ENCODE measurements at regions not wholly inside any gene's neighbourhood (a gene's known extent, or its start where the extent isn't known, plus 50 kb on each side); places are given as distances from the start of the nearest gene placed in this dataset.
"Not testable (repeated sequence)": the region's sequence is repeated elsewhere in the genome, so short reads cannot be mapped to it uniquely, and the experiment has no call there.

DNA sequence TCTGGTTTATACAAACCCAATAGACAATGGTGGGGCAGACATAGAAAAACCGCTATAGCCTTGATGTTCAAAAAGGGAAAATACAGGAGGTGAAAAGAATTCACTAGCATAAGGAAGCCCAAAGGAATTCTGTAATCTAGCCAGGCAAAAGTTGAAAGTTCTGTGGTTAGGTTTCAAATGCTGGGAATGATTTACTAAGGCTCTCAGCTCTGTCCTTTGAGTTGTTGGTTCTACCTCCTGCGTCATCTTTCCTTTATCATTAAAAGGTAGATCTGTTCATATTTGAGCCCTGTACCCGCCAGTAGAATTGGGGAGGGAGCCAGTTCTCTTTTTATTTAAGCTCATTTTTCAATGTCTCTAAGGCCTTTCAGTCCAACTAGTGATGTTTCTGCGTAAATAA, 866.5 kb downstream of the IGSF11 start:
- no peak for DNase-seq (ENCODE audit: low read depth)

DNA sequence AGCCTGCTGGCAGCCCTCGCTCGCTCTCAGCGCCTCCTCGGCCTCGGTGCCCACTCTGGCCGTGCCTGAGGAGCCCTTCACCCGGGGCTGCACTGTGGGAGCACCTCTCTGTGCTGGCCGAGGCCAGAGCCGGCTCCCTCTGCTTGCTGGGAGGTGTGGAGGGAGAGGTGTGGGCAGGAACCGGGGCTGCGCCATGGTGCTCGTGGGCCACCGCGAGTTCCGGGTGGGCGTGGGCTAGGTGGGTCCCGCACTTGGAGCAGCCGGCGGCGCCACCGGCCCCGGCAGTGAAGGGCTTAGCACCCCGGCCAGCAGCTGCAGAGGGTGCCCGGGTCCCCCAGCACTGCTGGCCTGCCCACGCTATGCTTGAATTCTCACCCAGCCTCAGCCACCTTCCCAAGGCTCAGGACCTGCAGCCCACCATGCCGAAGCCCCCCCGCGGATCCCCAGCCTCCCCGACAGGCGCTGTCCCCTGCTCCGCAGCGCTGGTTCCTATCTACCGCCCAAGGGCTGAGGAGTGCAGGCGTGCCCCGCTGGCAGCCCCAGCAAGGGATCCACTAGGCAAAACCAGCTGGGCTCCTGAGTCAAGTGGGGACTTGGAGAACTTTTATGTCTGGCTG, 863.3 kb downstream of the IGSF11 start:
- DNase-seq (ENCODE audit: low read depth) = no peak

DNA sequence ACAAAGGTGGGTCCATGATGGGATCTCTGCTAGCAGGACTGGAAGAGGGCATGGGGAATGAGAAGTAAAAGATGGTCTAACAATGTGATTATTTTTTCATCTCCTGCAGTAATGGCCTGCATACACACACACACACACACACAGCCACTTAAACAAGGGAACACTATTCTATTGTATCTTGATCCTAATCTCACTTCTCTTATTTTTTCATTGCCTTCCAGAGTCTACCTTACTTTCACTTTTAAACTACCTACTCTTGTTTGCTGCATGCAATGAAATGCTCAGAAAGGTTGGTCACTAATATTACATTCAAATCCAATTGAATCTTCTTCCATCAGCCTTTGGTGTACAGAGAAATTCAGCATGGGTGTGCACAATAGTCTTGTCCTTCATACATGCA, 853.8 kb downstream of the IGSF11 start:
- no peak for DNase-seq (ENCODE audit: low read depth)

- DNase-seq (ENCODE audit: low read depth) = no peak
These were observed 853.4 kb downstream of the IGSF11 start for GRCh38 chr3:118181274-118181673.

- no peak for DNase-seq (ENCODE audit: low read depth)
These were observed 848.6 kb downstream of the IGSF11 start for GRCh38 chr3:118186051-118186450.

- DNase-seq (ENCODE audit: low read depth) = no peak
These were observed 847.4 kb downstream of the IGSF11 start for GRCh38 chr3:118187221-118187620.

GRCh38 chr3:118196183-118196582, 838.5 kb downstream of the IGSF11 start:
- no peak for DNase-seq (ENCODE audit: low read depth)

DNA sequence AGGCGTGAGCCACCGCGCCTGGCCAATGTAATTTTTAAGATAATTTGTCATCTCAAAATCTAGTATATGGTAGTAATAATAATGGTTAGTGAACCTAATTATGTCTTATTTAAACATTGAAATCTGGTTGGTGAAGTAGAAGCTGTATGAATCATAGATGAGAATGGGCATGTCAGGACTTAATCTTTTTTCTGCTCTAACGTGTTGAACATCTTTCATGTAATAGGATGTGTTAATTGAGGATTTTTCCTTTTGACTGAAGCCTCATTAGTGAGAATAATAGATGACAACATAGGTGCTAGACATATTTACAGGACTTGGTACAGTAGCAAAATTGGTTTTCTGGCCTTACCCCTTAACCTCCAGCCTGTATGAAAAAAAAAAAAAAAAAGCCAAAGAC, 835.6 kb downstream of the IGSF11 start:
- DNase-seq (ENCODE audit: low read depth) = no peak

- DNase-seq (ENCODE audit: low read depth) = no peak
These were observed 830.5 kb downstream of the IGSF11 start for GRCh38 chr3:118204052-118204656.

- DNase-seq (ENCODE audit: low read depth) = no peak
These were observed 827.4 kb downstream of the IGSF11 start for GRCh38 chr3:118207271-118207670.

DNA sequence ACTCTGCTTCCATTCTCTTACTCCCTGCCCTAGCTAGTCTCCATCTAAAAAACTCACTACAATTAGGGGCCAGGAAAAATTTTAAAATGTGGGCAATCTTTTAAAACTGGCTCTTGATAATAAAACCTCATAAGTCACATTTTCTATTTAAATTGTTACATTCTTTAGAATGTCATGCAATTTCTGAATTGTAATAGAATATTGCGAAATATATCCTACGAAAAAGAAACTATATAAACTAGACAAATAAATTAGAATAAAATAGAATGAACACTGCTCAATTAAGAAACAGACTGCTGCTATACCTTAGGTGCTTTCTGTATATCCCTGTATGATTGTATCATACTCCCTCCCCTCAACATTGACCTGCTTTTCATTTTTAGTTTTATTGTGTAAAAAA, 826.0 kb downstream of the IGSF11 start:
- DNase-seq (ENCODE audit: low read depth) = no peak

DNA sequence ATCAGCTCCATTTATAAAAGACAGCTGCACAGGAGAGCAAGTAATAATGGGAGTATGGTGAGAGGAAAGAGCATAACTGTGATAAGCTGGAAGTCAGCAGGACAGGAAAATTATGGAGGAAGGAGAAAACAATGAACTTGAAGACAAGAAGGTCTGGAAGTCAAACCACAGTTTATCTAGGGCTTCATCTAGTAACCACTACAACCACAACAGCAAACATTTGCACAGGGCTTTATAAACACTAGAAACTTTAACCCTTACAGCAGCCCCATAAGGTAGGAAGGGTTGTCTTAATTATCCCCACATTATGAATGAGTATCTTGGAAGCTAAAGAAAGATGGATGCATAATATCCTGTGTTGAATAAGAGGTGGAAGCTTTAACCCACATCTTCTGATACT, 820.8 kb downstream of the IGSF11 start:
- no peak for DNase-seq (ENCODE audit: low read depth)

GRCh38 chr3:118226206-118226605, 808.4 kb downstream of the IGSF11 start:
- no peak for DNase-seq (ENCODE audit: low read depth)

DNA sequence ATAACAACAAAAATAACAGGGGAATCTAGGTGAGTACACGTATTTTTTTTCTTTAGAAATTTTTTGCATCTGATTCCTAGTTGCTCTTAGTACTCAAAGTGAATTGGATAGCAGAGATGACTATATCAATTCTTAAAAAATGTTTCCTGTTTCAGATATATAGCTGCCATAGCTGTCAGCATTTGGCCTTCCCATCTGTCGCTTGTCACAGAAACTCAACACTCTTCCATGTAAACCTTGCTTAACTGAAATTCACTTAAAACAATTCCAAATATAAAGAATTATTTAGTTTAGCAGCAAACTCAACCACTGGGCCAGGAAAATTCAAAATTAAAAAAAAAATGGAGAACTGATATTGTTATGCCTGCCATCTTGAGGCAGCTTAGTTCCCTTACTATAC, 807.5 kb downstream of the IGSF11 start:
- DNase-seq (ENCODE audit: low read depth) = no peak

GRCh38 chr3:118228151-118228550, 806.5 kb downstream of the IGSF11 start:
- DNase-seq (ENCODE audit: low read depth) = no peak

GRCh38 chr3:118229196-118229595, 805.5 kb downstream of the IGSF11 start:
- no peak for DNase-seq (ENCODE audit: low read depth)

DNA sequence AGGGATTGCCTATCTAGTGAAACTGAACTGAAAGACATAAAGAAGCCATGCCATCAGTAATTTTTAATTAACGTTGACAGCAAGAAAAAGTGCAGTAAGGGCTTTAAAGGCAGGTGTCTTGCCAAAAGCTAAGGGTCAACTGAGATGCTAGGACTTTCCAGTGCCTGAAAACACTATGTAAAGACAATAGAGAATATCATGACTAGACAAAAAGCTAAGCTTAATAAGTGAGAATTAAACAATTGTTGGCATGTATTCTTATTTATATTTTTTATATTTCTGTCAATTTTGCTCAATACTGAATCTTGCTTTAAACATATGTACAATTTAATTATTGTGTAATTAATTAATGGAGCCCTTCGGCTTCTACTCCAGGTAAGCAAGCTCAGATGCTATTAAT, 803.1 kb downstream of the IGSF11 start:
- DNase-seq (ENCODE audit: low read depth) = no peak

DNA sequence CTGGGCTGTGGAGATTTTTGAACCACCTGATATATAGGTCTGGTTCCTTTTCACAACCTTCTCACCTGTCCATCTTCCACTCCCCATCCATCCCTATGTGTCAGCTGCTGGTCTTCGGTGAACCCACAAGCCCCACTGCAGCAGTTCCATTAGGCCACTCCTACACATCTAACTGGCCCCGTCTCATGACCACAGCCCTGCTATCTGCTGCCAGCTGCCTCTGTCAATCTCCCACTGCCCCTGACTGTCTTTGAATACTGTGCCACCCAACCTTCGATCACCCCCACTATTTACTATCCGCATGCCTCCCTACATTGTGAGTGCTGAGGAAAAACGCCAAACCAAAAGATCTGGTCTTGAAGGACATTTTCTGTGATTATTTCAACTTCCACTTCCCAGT, 795.4 kb downstream of the IGSF11 start:
- DNase-seq (ENCODE audit: low read depth) = no peak

- no peak for DNase-seq (ENCODE audit: low read depth)
These were observed 789.9 kb downstream of the IGSF11 start for GRCh38 chr3:118244761-118245160.

- no peak for DNase-seq (ENCODE audit: low read depth)
These were observed 789.3 kb downstream of the IGSF11 start for GRCh38 chr3:118245312-118245711.

- not testable (repeated sequence) for DNase-seq (ENCODE audit: low read depth)
These were observed 775.8 kb downstream of the IGSF11 start for GRCh38 chr3:118258850-118259249.

- no peak for DNase-seq (ENCODE audit: low read depth)
These were observed 771.7 kb downstream of the IGSF11 start for GRCh38 chr3:118262800-118263402.

DNA sequence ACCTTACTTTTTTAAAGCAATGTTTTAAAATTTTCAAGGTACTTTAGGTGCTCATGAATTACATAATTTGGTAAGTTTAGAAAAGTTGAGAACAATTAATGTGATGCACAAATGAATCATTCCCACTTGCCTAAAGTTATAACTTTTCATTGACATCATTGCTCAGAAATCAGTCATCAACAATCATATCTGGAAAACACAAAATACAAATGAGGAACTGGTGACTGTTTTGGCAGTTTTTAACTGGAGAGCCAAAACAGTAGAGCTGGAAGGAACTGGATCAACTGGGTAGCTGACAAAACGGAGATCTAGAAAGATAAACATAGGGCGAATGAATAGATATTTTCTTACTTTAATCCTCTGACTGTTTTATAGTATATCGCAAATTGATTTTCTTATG, 767.1 kb downstream of the IGSF11 start:
- DNase-seq (ENCODE audit: low read depth) = no peak
